Activated B cell treated with CpG ODN at 0.5 μM for 24 hours (primary cell): ENCODE measurements at regions not wholly inside any gene's neighbourhood (a gene's known extent, or its start where the extent isn't known, plus 50 kb on each side); places are given as distances from the start of the nearest gene placed in this dataset.

ENCODE experiments used
- ATAC-seq: fragments of 200-7000 bp; cut with Tn5 transposase; one replicate; pipeline ENCODE4 v1.10.0; 2021; ENCODE audit warnings: low read depth, mild to moderate bottlenecking, moderate library complexity
- CTCF ChIA-PET: fragments of 350-600 bp; sonication (Branson Sonifier 250); formaldehyde crosslinking; loops from one replicate; lab custom pipeline; 2021; ENCODE audit warnings: antibody characterized with exemption; lab: Charles Lee
- POLR2A ChIA-PET: fragments of 350-600 bp; sonication (Branson Sonifier 250); formaldehyde crosslinking; loops from one replicate; lab custom pipeline; 2021; ENCODE audit warnings: antibody characterized with exemption; lab: Charles Lee
- DNase-seq: peaks from one replicate; pipeline ENCODE4 v3.0.0; 2022
- H3K27ac Mint-ChIP-seq: one replicate; pipeline ENCODE4 v1.8.0; 2020; ENCODE audit warnings: mixed read lengths
- H3K27me3 Mint-ChIP-seq: one replicate; pipeline ENCODE4 v1.8.0; 2021; ENCODE audit warnings: mixed read lengths
- H3K36me3 Mint-ChIP-seq: one replicate; pipeline ENCODE4 v1.8.0; 2021; ENCODE audit warnings: low read depth, mixed read lengths
- H3K4me1 Mint-ChIP-seq: one replicate; pipeline ENCODE4 v1.8.0; 2021; ENCODE audit warnings: mixed read lengths
- H3K4me3 Mint-ChIP-seq: one replicate; pipeline ENCODE4 v1.8.0; 2020; ENCODE audit warnings: mild to moderate bottlenecking, mixed read lengths
- H3K9me3 Mint-ChIP-seq: one replicate; pipeline ENCODE4 v1.8.0; 2020; ENCODE audit warnings: mixed read lengths
- CTCF ChIP-seq: fragments of 200-600 bp; IDR thresholded peaks from one replicate; pipeline ENCODE4 v1.8.0; 2022; ENCODE audit warnings: antibody characterized with exemption, mild to moderate bottlenecking
- intact Hi-C: fragments of 100-400 bp; cut with micrococcal nuclease; formaldehyde crosslinking; loops from one replicate; pipeline ENCODE4 v1.15.1; 2024

GRCh38 chr6:163671791-163672190 lies 257.3 kb downstream of the QKI start:
- DNase-seq = no peak
- Mint-ChIP-seq H3K27ac (no peak overlapping the region), H3K36me3 (no peaks in the 10 kb centered on the region), H3K9me3 (no peaks in the 10 kb centered on the region), H3K27me3 (no peaks in the 10 kb centered on the region), H3K4me3 (no peak overlapping the region), H3K4me1 (peaks cover 33% of the 10 kb centered on the region)
- POLR2A ChIA-PET = no interaction called here
- intact Hi-C loops = no loop called here
- TF ChIP-seq CTCF = no peak
- ATAC-seq = no peak
- CTCF ChIA-PET = no interaction called here

GRCh38 chr6:163671355-163671754 lies 256.8 kb downstream of the QKI start:
- Mint-ChIP-seq H3K27ac (no peak overlapping the region), H3K4me1 (peaks cover 33% of the 10 kb centered on the region), H3K9me3 (no peaks in the 10 kb centered on the region), H3K27me3 (no peaks in the 10 kb centered on the region), H3K36me3 (no peaks in the 10 kb centered on the region), H3K4me3 (no peak overlapping the region)
- ChIA-PET POLR2A (no interaction called here), CTCF (no interaction called here)
- intact Hi-C loops = no loop called here
- TF ChIP-seq CTCF = no peak
- ATAC-seq (no peak), DNase-seq (no peak)

- Mint-ChIP-seq H3K36me3 (no peaks in the 10 kb centered on the region), H3K9me3 (no peaks in the 10 kb centered on the region), H3K27me3 (no peaks in the 10 kb centered on the region), H3K27ac (no peak overlapping the region), H3K4me3 (no peak overlapping the region), H3K4me1 (peaks cover 26% of the 10 kb centered on the region)
- ChIA-PET POLR2A (no interaction called here), CTCF (interaction anchor here (1.5 kb wide), 1 partner anchor 37 kb away, joined by 4 read pairs; no protein-coding TSS in a partner anchor)
- no peak for TF ChIP-seq CTCF
- ATAC-seq = no peak
- no peak for DNase-seq
- intact Hi-C loops = no loop called here
Measured at GRCh38 chr6:163670336-163670735, 255.8 kb downstream of the QKI start.

GRCh38 chr6:163668061-163668426 lies 253.5 kb downstream of the QKI start:
- intact Hi-C loops = loop anchor here (1.0 to 5.0 kb wide), 3 partner anchors 38 to 211 kb away; no protein-coding TSS in a partner anchor
- H3K4me1 Mint-ChIP-seq = peaks cover 27% of the 10 kb centered on the region
- DNase-seq = peak; percentile 43
- no peaks in the 10 kb centered on the region for H3K27me3 Mint-ChIP-seq
- POLR2A ChIA-PET = interaction anchor here (0.5 to 2.2 kb wide), 9 partner anchors 10 to 256 kb away, joined by 3 to 12 read pairs (median 4); partner anchors contain the start of gene QKI
- no peak for TF ChIP-seq CTCF
- H3K4me3 Mint-ChIP-seq = peak overlapping the region; percentile 73
- ATAC-seq = no peak
- CTCF ChIA-PET = interaction anchor here (1.5 kb wide), 1 partner anchor 44 kb away, joined by 4 read pairs; no protein-coding TSS in a partner anchor
- no peaks in the 10 kb centered on the region for H3K36me3 Mint-ChIP-seq
- H3K27ac Mint-ChIP-seq = peak overlapping the region; percentile 92
- no peaks in the 10 kb centered on the region for H3K9me3 Mint-ChIP-seq

GRCh38 chr6:163667372-163668060 lies 253.0 kb downstream of the QKI start:
- Mint-ChIP-seq H3K27ac (peak overlapping the region; percentile 92), H3K9me3 (no peaks in the 10 kb centered on the region), H3K36me3 (no peaks in the 10 kb centered on the region), H3K4me1 (peaks cover 27% of the 10 kb centered on the region), H3K4me3 (peak overlapping the region; percentile 73), H3K27me3 (no peaks in the 10 kb centered on the region)
- intact Hi-C loops = loop anchor here (1.0 to 5.0 kb wide), 7 partner anchors 31 to 251 kb away; no protein-coding TSS in a partner anchor
- CTCF ChIA-PET = interaction anchor here (1.5 kb wide), 1 partner anchor 45 kb away, joined by 4 read pairs; no protein-coding TSS in a partner anchor
- no peak for DNase-seq
- peak; percentile 89 for ATAC-seq
- POLR2A ChIA-PET = interaction anchor here (0.5 to 2.2 kb wide), 12 partner anchors 10 to 255 kb away, joined by 3 to 12 read pairs (median 4); partner anchors contain the start of gene QKI
- TF ChIP-seq CTCF = no peak
